Lower leg skin (tissue), 3 donors: ENCODE measurements at regions not wholly inside any gene's neighbourhood (a gene's known extent, or its start where the extent isn't known, plus 50 kb on each side); places are given as distances from the start of the nearest gene placed in this dataset.

Source experiments
- CTCF ChIP-seq, 3 donors: fragments of 450-650 bp; IDR thresholded peaks; one replicate each; pipeline ENCODE4 v1.5.1; 2016; ENCODE audit warnings: antibody characterized with exemption in 3 of 3, mild to moderate bottlenecking in 3 of 3, moderate library complexity in 2 of 3
- POLR2A ChIP-seq, 2 donors: fragments of 450-650 bp; IDR thresholded peaks; one replicate each; pipeline ENCODE4 v1.6.1; 2016 to 2017; ENCODE audit warnings: antibody characterized with exemption in 2 of 2, mild to moderate bottlenecking in 1 of 2, moderate library complexity in 1 of 2

- TF ChIP-seq CTCF (IDR thresholded peaks at IDR 0.05) (no peak), POLR2A (IDR thresholded peaks at IDR 0.05) (no peak)
Measured at GRCh38 chr5:143515829-143516228, 112.3 kb upstream of the NR3C1 start.
